HG02938 (cell line): ENCODE measurements at regions not wholly inside any gene's neighbourhood (a gene's known extent, or its start where the extent isn't known, plus 50 kb on each side); places are given as distances from the start of the nearest gene placed in this dataset.
"Not testable (repeated sequence)": the region's sequence is repeated elsewhere in the genome, so short reads cannot be mapped to it uniquely, and the experiment has no call there.

Experiments
- ATAC-seq: cut with Tn5 transposase; IDR thresholded peaks from one replicate; pipeline ENCODE4 v1.9.1; 2021; ENCODE audit warnings: mild to moderate bottlenecking, moderate library complexity; ENCODE audit not compliant: unreplicated experiment

DNA sequence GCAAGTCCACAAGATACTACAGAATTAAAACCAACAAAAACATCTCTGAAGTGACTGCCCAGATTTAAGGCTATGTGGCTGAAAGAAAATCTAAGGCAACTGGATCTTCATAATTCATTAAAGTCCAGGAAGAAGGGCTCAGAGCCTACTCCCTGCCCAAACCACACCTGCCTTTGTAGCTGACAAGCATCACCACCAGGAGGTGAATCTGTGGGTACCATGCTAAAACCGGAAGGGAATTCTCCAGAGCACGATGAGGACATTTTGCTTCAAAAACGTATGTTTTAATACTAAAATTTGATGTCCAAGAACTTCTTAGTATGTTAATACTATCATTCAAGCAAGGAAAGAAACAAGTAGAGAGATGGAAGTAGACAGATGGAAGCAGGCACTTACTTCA, 495.9 kb upstream of the NECTIN3 start:
- no peak for ATAC-seq

DNA sequence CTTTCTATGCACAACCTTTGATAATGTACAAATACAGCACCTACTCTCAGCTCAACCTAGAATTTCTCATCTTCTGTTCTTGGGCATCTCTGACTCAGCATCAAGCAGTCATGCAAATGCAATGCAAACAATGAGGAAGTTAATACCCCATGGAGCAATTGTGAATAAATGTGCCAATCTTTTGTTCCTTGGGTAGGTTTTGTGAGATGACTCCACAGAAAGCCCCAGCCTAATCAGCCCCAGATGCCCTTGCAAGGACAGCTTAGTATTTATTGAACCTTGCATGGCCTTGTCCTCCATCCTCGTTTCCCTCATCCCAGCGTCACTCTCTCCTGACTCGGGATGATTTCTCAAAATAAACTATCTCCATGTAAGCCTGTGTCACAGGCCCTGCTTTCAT, 494.7 kb upstream of the NECTIN3 start:
- no peak for ATAC-seq

GRCh38 chr3:110577854-110578253, 493.8 kb upstream of the NECTIN3 start:
- ATAC-seq, result no peak

- no peak for ATAC-seq
These were observed 491.6 kb upstream of the NECTIN3 start for GRCh38 chr3:110579840-110580550.

DNA sequence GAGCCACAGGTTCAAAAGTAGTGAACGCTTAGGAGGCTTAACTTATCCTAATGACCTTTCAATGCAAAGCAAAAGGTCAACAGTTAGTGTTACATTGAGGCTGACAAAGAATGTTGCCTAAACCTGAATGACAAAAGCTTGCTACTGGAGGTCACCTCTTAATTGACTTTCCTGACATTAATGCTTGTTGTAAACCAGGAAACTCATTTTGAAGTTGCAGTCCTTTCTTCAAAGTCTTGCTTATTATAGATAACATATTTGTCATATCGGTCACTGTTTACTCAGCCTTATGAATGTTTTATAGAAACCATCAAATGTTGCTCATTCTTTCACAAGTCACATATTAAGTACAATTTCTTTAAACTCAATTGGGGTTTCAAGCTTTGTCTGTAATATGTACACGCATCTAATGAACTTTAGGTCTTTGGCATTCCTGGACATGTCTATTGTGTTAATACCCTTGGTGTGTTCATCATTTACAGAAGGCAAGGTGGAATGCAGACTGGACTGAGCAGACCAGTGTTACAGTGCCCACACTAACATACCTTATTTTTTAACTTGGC, 488.2 kb upstream of the NECTIN3 start:
- ATAC-seq, result no peak

GRCh38 chr3:110588906-110589305, 482.7 kb upstream of the NECTIN3 start:
- no peak for ATAC-seq

- ATAC-seq, result no peak
These were observed 482.3 kb upstream of the NECTIN3 start for GRCh38 chr3:110589341-110589740.

- no peak for ATAC-seq
These were observed 477.9 kb upstream of the NECTIN3 start for GRCh38 chr3:110593749-110594148.

GRCh38 chr3:110598847-110599490, 472.6 kb upstream of the NECTIN3 start:
- ATAC-seq, result no peak

- ATAC-seq, result no peak
These were observed 463.1 kb upstream of the NECTIN3 start for GRCh38 chr3:110608566-110608965.

- ATAC-seq, result no peak
These were observed 459.6 kb upstream of the NECTIN3 start for GRCh38 chr3:110612045-110612444.

DNA sequence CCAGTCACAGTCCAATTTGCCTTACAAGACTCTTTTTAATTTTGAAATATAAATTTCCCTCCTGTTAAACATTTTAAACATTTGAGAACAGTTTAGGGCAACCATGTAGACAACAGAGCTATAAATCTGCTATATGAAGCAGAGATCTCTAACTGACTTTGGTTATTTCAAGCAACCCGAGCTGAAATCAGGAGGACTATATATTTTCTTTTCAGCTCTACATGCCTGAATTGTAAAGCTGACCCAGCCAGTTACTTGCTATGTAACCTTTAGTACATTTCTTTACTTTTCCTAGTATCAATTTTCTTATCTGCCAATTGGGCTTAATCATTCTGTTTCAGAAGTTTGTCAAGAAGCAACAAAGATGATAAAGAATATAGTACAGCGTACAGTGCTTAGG, 457.4 kb upstream of the NECTIN3 start:
- ATAC-seq, result no peak

DNA sequence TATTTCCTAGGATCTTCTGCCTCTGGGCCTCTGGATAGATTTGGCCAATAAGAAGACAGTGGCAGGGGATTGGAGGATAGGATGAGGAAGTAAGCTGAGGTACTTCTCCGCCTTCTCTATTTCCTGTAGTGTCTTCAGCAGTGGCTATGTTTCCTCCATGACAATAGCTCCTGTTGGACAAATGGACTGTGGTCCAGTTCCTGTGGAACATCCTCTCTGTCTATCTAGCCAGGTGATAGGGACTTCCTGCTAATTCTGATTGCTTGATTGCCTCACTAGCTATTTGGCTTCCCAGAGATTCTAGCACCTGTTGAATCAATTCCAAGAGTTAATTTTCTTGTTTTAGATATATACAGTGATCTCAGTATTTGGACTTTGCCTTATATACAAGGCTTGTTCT, 456.2 kb upstream of the NECTIN3 start:
- ATAC-seq, result no peak

- no peak for ATAC-seq
These were observed 452.9 kb upstream of the NECTIN3 start for GRCh38 chr3:110618512-110619226.

- no peak for ATAC-seq
These were observed 451.5 kb upstream of the NECTIN3 start for GRCh38 chr3:110620118-110620517.

GRCh38 chr3:110623571-110623970, 448.0 kb upstream of the NECTIN3 start:
- peak; percentile 80 for ATAC-seq

DNA sequence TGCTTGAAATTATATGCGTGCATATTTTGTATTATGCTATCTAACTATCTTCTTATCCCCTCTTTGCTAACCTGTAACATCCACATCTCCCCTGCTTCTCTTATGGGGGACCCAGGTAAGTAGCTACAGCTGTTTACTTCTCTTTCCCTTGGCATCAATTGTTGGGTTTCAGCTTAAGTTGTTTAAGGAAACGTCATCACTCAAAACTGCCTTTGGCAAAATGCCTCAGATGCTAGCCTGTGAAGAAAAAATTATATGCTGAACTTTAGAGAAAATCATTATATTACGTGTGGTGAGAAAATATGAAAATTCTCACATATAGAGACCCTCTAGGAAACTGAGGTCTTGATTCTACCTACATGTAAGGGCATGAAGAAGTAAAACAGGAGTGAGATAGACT, 447.0 kb upstream of the NECTIN3 start:
- no peak for ATAC-seq

DNA sequence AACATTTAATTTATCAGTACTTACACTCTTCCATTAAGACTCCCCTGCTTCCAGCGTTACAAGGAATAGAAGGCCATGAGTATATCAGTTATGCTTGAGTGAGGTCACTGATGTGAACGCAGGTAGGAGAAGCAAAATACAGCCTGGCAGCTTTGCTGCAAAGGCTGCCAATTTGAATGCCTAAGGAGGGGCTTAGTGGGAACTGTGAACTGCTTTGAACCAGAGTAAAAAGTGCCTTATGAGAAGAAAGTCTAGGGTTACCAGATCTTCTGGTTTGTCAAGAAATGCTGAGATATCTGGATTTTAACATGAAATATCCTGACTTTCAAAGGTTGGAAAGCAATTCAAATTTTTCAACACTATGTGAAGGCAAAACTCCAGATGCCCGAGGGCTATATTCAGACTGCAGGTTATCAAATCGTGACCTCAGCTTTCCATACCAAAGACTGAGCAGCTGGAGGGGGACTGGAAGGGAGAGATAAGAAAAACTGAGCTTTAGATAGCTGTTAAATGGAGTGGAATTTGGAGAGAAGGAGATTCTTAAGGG, 446.3 kb upstream of the NECTIN3 start:
- ATAC-seq, result no peak

- not testable (repeated sequence) for ATAC-seq
These were observed 444.9 kb upstream of the NECTIN3 start for GRCh38 chr3:110626652-110627111.

DNA sequence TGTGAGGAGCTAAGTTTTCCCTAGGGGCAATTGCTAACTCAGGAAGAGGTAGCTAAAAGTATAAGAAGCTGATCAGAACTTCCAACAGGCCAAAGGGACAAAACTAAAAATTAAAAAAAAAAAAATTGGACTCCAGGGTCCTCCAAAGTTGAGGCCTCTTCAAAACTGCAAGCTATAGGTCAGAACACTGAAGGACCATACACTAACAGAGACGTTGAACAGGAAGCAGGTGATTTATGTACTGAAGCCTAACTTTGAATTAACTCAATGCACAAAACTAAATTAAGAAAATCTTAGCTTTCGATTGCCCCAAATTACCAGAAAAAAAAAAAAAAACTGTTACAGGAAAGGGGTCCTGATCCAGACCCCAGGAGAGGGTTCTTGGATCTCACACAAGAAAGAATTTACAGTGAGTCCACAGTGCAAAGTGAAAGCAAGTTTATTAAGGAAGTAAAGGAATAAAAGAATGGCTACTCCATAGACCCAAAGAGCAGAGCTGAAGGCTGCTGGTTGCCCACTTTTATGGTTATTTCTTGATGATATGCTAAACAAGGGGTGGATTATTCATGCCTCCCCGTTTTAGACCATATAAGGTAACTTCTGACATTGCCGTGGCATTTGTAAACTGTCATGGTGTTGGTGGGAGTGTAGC, 442.8 kb upstream of the NECTIN3 start:
- ATAC-seq, result no peak

DNA sequence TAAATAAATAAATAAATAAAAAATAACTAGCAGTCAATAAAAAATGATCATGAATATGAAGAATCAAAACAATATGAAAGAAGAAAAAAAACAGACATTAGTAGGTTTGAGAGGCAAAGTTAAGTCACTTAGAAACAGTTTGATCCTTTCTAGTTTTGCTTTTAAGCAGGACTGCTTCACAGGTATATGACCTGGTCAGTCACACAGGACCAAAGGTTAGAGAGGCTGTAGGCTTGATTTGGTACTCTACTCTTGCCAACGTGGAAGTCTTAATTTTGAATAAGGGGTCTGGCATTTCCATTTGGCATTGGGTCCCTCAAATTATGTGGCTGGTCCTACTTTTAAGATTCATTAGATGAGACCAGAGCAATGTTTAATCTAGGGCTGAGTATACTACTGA, 441.7 kb upstream of the NECTIN3 start:
- ATAC-seq, result no peak
